Osteocyte (in vitro differentiated cells): ENCODE measurements at regions not wholly inside any gene's neighbourhood (a gene's known extent, or its start where the extent isn't known, plus 50 kb on each side); places are given as distances from the start of the nearest gene placed in this dataset.

Source experiments
- DNase-seq: peaks from one replicate; pipeline ENCODE4 v3.0.0; 2021; ENCODE audit warnings: mixed read lengths; ENCODE audit not compliant: unreplicated experiment; ENCODE audit errors: extremely low spot score
- H3K27ac Mint-ChIP-seq: one replicate; pipeline ENCODE4 v1.8.0; 2021; ENCODE audit warnings: mild to moderate bottlenecking, mixed read lengths; ENCODE audit not compliant: unreplicated experiment
- H3K27me3 Mint-ChIP-seq: one replicate; pipeline ENCODE4 v1.8.0; 2021; ENCODE audit warnings: mixed read lengths; ENCODE audit not compliant: unreplicated experiment
- H3K36me3 Mint-ChIP-seq: one replicate; pipeline ENCODE4 v1.8.0; 2021; ENCODE audit warnings: mixed read lengths; ENCODE audit not compliant: unreplicated experiment
- H3K4me1 Mint-ChIP-seq: one replicate; pipeline ENCODE4 v1.8.0; 2021; ENCODE audit warnings: mixed read lengths; ENCODE audit not compliant: unreplicated experiment
- H3K4me3 Mint-ChIP-seq: one replicate; pipeline ENCODE4 v1.8.0; 2021; ENCODE audit warnings: mild to moderate bottlenecking, moderate library complexity, mixed read lengths; ENCODE audit not compliant: unreplicated experiment
- H3K9me3 Mint-ChIP-seq: one replicate; pipeline ENCODE4 v1.8.0; 2021; ENCODE audit warnings: mixed read lengths; ENCODE audit not compliant: unreplicated experiment
- TF ChIP-seq, protein P1 (sequence below): fragments of 200-600 bp; sonication (generic); IDR thresholded peaks from 2 replicates; pipeline ENCODE4 v1.5.0; 2021; ENCODE audit warnings: antibody characterized with exemption, mild to moderate bottlenecking, moderate library complexity

DNA sequence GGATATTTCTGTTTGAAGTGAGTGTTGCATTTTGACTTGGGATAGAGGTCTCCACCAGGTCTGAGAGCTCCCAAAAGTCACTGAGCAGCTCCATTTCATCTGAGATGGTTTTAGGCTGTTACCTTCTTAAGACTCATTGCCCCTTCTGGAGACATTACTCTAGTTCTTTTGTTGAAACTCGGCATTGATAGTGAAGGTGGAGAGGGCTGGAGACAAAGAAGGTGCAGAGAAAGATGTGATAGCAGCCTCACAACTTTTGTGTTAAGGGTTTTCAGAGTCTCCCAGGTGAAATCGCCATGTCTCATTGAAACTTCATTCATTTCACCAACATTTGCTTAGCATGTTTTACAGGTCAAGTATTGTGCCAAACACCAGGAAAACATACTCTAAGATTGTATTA, 219.6 kb downstream of the INSIG2 start:
- no peak for DNase-seq

DNA sequence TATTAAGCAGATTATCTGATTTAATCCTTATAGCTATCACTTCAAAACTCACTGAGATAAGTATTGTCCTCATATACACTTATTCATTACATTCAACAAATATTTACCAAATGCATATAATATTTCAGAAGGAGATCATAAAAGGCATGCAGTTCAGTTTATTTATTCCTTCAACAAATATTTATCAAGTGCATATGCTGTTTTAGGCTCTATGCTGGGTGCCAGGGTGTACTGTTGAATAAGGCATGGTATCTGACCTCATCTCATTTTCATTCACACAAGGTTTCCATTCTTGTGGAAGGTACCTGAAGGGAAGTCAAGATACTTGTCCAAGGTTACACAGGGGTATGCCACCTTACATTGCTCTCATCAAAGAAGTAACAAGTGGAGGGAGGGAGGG, 213.0 kb downstream of the INSIG2 start:
- TF ChIP-seq, protein P1, sequence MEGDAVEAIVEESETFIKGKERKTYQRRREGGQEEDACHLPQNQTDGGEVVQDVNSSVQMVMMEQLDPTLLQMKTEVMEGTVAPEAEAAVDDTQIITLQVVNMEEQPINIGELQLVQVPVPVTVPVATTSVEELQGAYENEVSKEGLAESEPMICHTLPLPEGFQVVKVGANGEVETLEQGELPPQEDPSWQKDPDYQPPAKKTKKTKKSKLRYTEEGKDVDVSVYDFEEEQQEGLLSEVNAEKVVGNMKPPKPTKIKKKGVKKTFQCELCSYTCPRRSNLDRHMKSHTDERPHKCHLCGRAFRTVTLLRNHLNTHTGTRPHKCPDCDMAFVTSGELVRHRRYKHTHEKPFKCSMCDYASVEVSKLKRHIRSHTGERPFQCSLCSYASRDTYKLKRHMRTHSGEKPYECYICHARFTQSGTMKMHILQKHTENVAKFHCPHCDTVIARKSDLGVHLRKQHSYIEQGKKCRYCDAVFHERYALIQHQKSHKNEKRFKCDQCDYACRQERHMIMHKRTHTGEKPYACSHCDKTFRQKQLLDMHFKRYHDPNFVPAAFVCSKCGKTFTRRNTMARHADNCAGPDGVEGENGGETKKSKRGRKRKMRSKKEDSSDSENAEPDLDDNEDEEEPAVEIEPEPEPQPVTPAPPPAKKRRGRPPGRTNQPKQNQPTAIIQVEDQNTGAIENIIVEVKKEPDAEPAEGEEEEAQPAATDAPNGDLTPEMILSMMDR = no peak

More for the DNA sequence above, 219.6 kb downstream of the INSIG2 start:
- Mint-ChIP-seq H3K27ac (no peak overlapping the region), H3K36me3 (no peaks in the 10 kb centered on the region), H3K9me3 (no peaks in the 10 kb centered on the region), H3K27me3 (peaks cover 14% of the 10 kb centered on the region), H3K4me1 (peaks cover 4% of the 10 kb centered on the region), H3K4me3 (no peak overlapping the region)
- TF ChIP-seq, protein P1 = no peak

DNA sequence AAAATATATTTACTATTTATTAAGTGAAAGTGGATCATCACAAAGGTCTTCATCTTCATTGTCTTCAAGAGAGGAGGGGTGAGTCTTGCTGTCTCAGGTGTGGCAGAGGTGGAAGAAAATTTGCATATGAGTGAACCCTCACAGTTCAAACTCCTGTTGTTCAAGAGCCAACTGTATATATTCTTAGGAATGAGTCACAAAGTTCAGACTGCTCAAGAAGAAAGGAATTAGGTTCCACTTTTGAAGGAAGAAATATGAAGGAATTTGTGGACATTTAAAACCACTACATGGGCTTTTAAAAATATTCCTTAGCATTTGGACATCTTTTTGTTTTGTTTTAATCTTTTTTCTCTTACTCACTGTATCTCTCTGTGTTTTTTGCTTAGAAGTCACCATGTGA, 212.6 kb downstream of the INSIG2 start:
- H3K27me3 Mint-ChIP-seq = no peaks in the 10 kb centered on the region
- H3K4me3 Mint-ChIP-seq = no peak overlapping the region
- no peaks in the 10 kb centered on the region for H3K36me3 Mint-ChIP-seq
- peaks cover 4% of the 10 kb centered on the region for H3K9me3 Mint-ChIP-seq
- no peaks in the 10 kb centered on the region for H3K4me1 Mint-ChIP-seq
- H3K27ac Mint-ChIP-seq = no peak overlapping the region
- DNase-seq = no peak
- TF ChIP-seq, protein P1 = no peak

More for the DNA sequence above, 213.0 kb downstream of the INSIG2 start:
- H3K27ac Mint-ChIP-seq = no peak overlapping the region
- H3K4me3 Mint-ChIP-seq = no peak overlapping the region
- no peaks in the 10 kb centered on the region for H3K27me3 Mint-ChIP-seq
- no peak for DNase-seq
- no peaks in the 10 kb centered on the region for H3K4me1 Mint-ChIP-seq
- no peaks in the 10 kb centered on the region for H3K36me3 Mint-ChIP-seq
- peaks cover 4% of the 10 kb centered on the region for H3K9me3 Mint-ChIP-seq

DNA sequence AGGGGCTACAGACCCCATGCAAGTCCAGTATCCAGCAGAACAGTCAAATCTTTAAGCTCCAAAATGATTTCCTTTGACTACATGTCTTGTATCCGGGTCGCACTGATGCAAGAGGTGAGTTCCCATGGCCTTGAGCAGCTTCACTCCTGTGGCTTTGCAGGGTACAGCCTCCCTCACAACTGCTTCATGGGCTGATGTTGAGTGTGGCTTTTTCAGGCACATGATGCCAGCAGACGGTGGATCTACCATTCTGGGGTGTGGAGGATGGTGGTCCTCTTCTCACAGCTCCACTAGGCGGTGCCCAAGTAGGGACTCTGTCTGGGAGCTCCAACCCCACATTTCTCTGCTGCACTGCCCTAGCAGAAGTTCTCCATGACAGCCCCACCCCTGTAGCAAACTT, 208.4 kb downstream of the INSIG2 start:
- H3K27me3 Mint-ChIP-seq = no peaks in the 10 kb centered on the region

DNA sequence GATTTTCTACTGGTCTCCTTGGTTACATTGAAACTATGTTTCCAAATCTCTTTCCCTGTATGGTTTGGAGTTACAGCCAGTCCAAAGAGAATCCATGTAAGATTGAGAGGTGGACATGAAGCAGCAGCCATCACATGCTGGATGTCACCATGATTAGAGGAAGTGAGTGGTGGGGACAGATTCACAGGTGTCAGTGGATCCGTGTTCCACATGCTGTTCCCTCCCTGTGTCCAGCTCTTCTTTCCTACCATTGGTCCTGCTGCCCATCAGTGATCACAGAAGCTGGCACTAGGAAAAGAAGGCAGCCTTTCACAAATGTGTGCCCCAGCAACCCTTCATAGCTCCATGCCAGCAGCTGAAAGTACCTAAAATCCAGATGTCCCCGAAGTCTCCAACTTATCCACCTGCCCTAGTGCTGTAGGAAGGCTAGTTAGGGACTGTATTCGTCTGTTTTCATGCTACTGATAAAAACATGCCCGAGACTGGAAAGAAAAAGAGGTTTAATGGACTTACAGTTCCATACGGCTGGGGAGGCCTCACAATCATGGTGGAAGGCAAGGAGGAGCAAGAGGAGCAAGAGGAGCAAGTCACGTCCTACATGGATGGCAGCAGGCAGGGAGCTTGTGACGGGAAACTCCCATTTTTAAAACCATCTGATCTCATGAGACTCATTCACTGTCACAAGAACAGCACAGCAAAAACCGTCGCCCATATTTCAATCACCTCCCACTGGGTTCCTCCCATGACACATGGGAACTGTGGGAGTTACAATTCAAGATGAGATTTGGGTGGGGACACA, 207.5 kb downstream of the INSIG2 start:
- no peak overlapping the region for H3K27ac Mint-ChIP-seq
- no peaks in the 10 kb centered on the region for H3K27me3 Mint-ChIP-seq
- H3K4me3 Mint-ChIP-seq = no peak overlapping the region
- no peak for DNase-seq
- TF ChIP-seq, protein P1 = no peak
- H3K9me3 Mint-ChIP-seq = peaks cover 4% of the 10 kb centered on the region
- no peaks in the 10 kb centered on the region for H3K4me1 Mint-ChIP-seq
- no peaks in the 10 kb centered on the region for H3K36me3 Mint-ChIP-seq

More for the DNA sequence above, 208.4 kb downstream of the INSIG2 start:
- no peak for DNase-seq
- H3K36me3 Mint-ChIP-seq = no peaks in the 10 kb centered on the region
- H3K4me3 Mint-ChIP-seq = no peak overlapping the region
- H3K4me1 Mint-ChIP-seq = no peaks in the 10 kb centered on the region
- peaks cover 4% of the 10 kb centered on the region for H3K9me3 Mint-ChIP-seq
- TF ChIP-seq, protein P1 = no peak
- no peak overlapping the region for H3K27ac Mint-ChIP-seq
